HCT116 (cell line): ENCODE measurements at regions not wholly inside any gene's neighbourhood (a gene's known extent, or its start where the extent isn't known, plus 50 kb on each side); places are given as distances from the start of the nearest gene placed in this dataset.

Experiments
- ATAC-seq: fragments of 200-7000 bp; cut with Tn5 transposase; 2 replicates; pipeline ENCODE4 v1.9.1; 2020; ENCODE audit warnings: mild to moderate bottlenecking, moderate library complexity
- BruUV-seq: library from RNA; stranded (reverse); fragments of 400-500 nt; replicated peaks from 2 replicates; lab custom pipeline; 2021; lab: Mats Ljungman, UMichigan
- CTCF ChIA-PET: fragments of 300-600 bp; sonication (Branson Sonifier 250); formaldehyde crosslinking; loops from one replicate; lab custom pipeline; 2021; ENCODE audit warnings: antibody characterized with exemption; lab: Charles Lee
- POLR2A ChIA-PET: fragments of 300-600, 350-600 bp; sonication (Branson Sonifier 250); formaldehyde crosslinking; loops from one replicate; lab custom pipeline; 2021; ENCODE audit warnings: antibody characterized with exemption; lab: Charles Lee
- RAD21 ChIA-PET, 2 experiments: fragments of 300-600 bp; sonication (Branson Sonifier 250); formaldehyde crosslinking; loops; one replicate each; lab custom pipeline; 2023; ENCODE audit warnings: low total read pairs in 2 of 2; ENCODE audit not compliant: uncharacterized antibody in 2 of 2, unreplicated experiment in 2 of 2, low non-redundant PET in 1 of 2; lab: Charles Lee
- DNase-seq: peaks from one replicate; pipeline ENCODE4 v3.0.0-alpha.2; 2010; ENCODE audit warnings: low read depth, low spot score
- H2AFZ ChIP-seq: fragments of 200-600 bp; shearing (Covaris generic), sonication (generic); 2 replicates; pipeline ENCODE4 v1.6.1; 2017; ENCODE audit warnings: low read depth, mixed run types, mixed read lengths, antibody characterized with exemption, low read length; ENCODE audit not compliant: poor library complexity, severe bottlenecking
- H3K27ac ChIP-seq: 2 replicates; pipeline ENCODE4 v1.5.1; 2012; ENCODE audit warnings: low read depth, low read length
- H3K27me3 ChIP-seq: fragments of 200-600 bp; sonication (generic); 2 replicates; pipeline ENCODE4 v1.6.1; 2016; ENCODE audit warnings: mixed run types, low read length, mixed read lengths; ENCODE audit not compliant: insufficient read depth
- H3K36me3 ChIP-seq, 2 experiments: fragments of 200-500 bp in 1 of 2; fragments of 200-600 bp in 1 of 2; sonication (Bioruptor generic) in 1 of 2; sonication (generic) in 1 of 2; 2 replicates each; pipeline versions ENCODE4 v1.5.1 to v1.6.1; 2014 to 2016; ENCODE audit warnings: low read length in 2 of 2, inconsistent platforms in 1 of 2, mixed read lengths in 1 of 2, mixed run types in 1 of 2; ENCODE audit not compliant: insufficient read depth in 2 of 2, control insufficient read depth in 1 of 2
- H3K4me1 ChIP-seq, 2 experiments: fragments of 200-600 bp in 1 of 2; sonication (generic) in 1 of 2; 2 replicates each; pipeline versions ENCODE4 v1.5.1 to v1.6.1; 2012 to 2017; ENCODE audit warnings: low read length in 2 of 2, inconsistent platforms in 1 of 2, mild to moderate bottlenecking in 1 of 2, mixed read lengths in 1 of 2, mixed run types in 1 of 2, moderate library complexity in 1 of 2; ENCODE audit not compliant: insufficient read depth in 2 of 2, control insufficient read depth in 1 of 2
- H3K4me2 ChIP-seq: fragments of 200-600 bp; sonication (generic); 2 replicates; pipeline ENCODE4 v1.6.1; 2017; ENCODE audit warnings: mixed run types, low read length, mixed read lengths
- H3K4me3 ChIP-seq, 2 experiments: fragments of 200-600 bp in 1 of 2; sonication (generic) in 1 of 2; replicated peaks in 1 of 2; 2 replicates each; pipeline ENCODE4 v1.5.1; 2011 to 2016; ENCODE audit warnings: low read length in 2 of 2, control low read depth in 1 of 2, low read depth in 1 of 2, mild to moderate bottlenecking in 1 of 2, mixed read lengths in 1 of 2, mixed run types in 1 of 2
- H3K79me2 ChIP-seq: fragments of 200-600 bp; sonication (generic); 2 replicates; pipeline ENCODE4 v1.6.1; 2017; ENCODE audit warnings: mild to moderate bottlenecking, mixed run types, low read length, moderate library complexity, mixed read lengths; ENCODE audit not compliant: insufficient read depth
- H3K9ac ChIP-seq: fragments of 200-600 bp; sonication (generic); 2 replicates; pipeline ENCODE4 v1.6.1; 2016; ENCODE audit warnings: low read length, mixed read lengths
- H3K9me2 ChIP-seq: fragments of 200-600 bp; sonication (generic), shearing (Covaris generic); 2 replicates; pipeline ENCODE4 v1.6.1; 2017; ENCODE audit warnings: mixed run types, mild to moderate bottlenecking, moderate library complexity; ENCODE audit not compliant: insufficient read depth
- H3K9me3 ChIP-seq, 2 experiments: fragments of 200-500 bp in 1 of 2; fragments of 200-600 bp in 1 of 2; sonication (Bioruptor generic) in 1 of 2; sonication (generic) in 1 of 2; 2 replicates each; pipeline ENCODE4 v1.6.1; 2014 to 2017; ENCODE audit warnings: low read length in 2 of 2, mixed read lengths in 2 of 2, inconsistent platforms in 1 of 2, low read depth in 1 of 2, mild to moderate bottlenecking in 1 of 2, mixed run types in 1 of 2, moderate library complexity in 1 of 2; ENCODE audit not compliant: control insufficient read depth in 1 of 2, insufficient read depth in 1 of 2
- H4K20me1 ChIP-seq: fragments of 200-600 bp; sonication (generic), shearing (Covaris generic); 2 replicates; pipeline ENCODE4 v1.6.1; 2017; ENCODE audit warnings: mixed run types, mild to moderate bottlenecking, moderate library complexity; ENCODE audit not compliant: insufficient read depth
- ATF3 ChIP-seq: IDR thresholded peaks from 2 replicates; pipeline ENCODE4 v1.6.1; 2012
- EGR1 ChIP-seq: IDR thresholded peaks from 2 replicates; pipeline ENCODE4 v1.6.1; 2012; ENCODE audit warnings: low read depth
- EZH2 ChIP-seq: fragments of 200-600 bp; sonication (generic); IDR thresholded peaks from 2 replicates; pipeline ENCODE4 v1.6.1; 2017; ENCODE audit warnings: antibody characterized with exemption, mixed run types
- EZH2phosphoT487 ChIP-seq: fragments of 200-600 bp; IDR thresholded peaks from 2 replicates; pipeline ENCODE4 v1.6.1; 2018; ENCODE audit warnings: antibody characterized with exemption, borderline replicate concordance
- POLR2A ChIP-seq: IDR thresholded peaks from 2 replicates; pipeline ENCODE4 v1.7.0; 2011; ENCODE audit warnings: borderline replicate concordance; ENCODE audit not compliant: insufficient read depth, insufficient read length; ENCODE audit errors: extremely low read depth
- RAD21 ChIP-seq: IDR thresholded peaks from 2 replicates; pipeline ENCODE4 v1.6.1; 2012; ENCODE audit warnings: low read depth, mild to moderate bottlenecking
- REST ChIP-seq: IDR thresholded peaks from 2 replicates; pipeline ENCODE4 v1.6.1; 2012; ENCODE audit warnings: low read depth
- SIN3A ChIP-seq: IDR thresholded peaks from 2 replicates; pipeline ENCODE4 v1.6.1; 2012; ENCODE audit warnings: low read depth
- TCF7L2 ChIP-seq: IDR thresholded peaks from 2 replicates; pipeline ENCODE4 v1.7.0; 2011; ENCODE audit warnings: borderline replicate concordance, inconsistent platforms; ENCODE audit not compliant: insufficient read depth, insufficient read length; ENCODE audit errors: extremely low read depth
- ZFX ChIP-seq: fragments of 450-650 bp; IDR thresholded peaks from 2 replicates; pipeline ENCODE4 v1.6.1; 2017
- intact Hi-C: fragments of 100-400 bp; cut with micrococcal nuclease; formaldehyde crosslinking; loops from 2 replicates; pipeline ENCODE4 v1.10.0; 2022

DNA sequence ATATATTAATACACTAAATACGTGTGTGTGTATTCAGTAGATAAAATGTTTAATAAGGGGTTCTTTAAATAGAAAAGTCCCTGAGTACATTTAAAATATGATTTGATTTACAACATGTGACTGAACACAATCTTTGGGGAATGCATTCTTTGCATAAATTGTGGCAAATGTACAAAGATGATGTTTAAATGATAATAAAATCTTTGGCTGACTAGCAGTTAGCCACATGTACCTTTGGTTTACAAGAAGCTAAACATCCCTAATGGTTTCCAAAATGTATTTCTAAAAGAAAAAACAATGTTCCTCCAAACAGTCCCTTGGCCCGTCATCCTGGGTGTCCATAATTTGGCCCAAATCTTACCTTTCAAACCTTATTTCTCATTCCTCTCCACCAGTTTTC lies 106.4 kb upstream of the MARK1 start:
- Histone ChIP-seq H3K27ac (no peak overlapping the region), H3K27me3 (no peaks in the 10 kb centered on the region), H4K20me1 (no peaks in the 10 kb centered on the region)
- POLR2A ChIA-PET = no interaction called here
- TF ChIP-seq EZH2 = no peak
- no peak for TF ChIP-seq TCF7L2
- TF ChIP-seq SIN3A = no peak
- no peak for TF ChIP-seq REST
- no peak for TF ChIP-seq ZFX
- TF ChIP-seq POLR2A = no peak
- no peak for TF ChIP-seq RAD21
- TF ChIP-seq, all 23 proteins: peak for 0
- intact Hi-C loops = no loop called here
- Histone ChIP-seq H3K4me1 (no peaks in the 10 kb centered on the region), H3K36me3 (no peaks in the 10 kb centered on the region), H3K9me3 (no peaks in the 10 kb centered on the region), H3K4me3 (no peak overlapping the region), H3K9me2 (no peaks in the 10 kb centered on the region), H2AFZ (no peak overlapping the region), H3K79me2 (no peaks in the 10 kb centered on the region), H3K4me2 (no peak overlapping the region), H3K9ac (no peak overlapping the region)
- CTCF ChIA-PET = no interaction called here
- BruUV-seq = no TSS peak
- ATAC-seq (no peak), DNase-seq (no peak)
- RAD21 ChIA-PET = no interaction called here

DNA sequence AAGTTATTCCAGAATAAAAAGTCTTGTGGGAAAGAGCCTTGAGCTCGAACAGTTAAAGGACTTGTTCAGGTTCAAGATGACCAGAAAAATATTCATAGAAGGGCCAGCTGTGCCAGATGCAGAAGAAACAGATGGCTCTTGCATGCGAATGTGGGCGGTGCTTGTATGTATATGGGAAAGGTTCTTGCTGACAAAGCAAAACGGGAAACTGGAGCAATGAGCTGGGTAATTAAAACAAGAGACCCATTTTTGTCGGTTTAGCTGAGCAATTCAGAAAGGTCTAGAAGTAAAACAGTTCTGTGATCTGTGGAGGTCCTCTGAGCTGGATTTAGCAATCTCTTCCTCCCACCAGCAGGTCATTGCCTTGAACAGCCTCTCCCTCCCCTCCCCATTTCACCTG lies 107.2 kb upstream of the MARK1 start:
- Histone ChIP-seq H3K27me3 (no peaks in the 10 kb centered on the region), H3K4me2 (no peak overlapping the region), H3K4me3 (no peak overlapping the region), H3K4me1 (no peaks in the 10 kb centered on the region), H3K9me2 (no peaks in the 10 kb centered on the region), H3K9ac (no peak overlapping the region), H3K27ac (no peak overlapping the region), H4K20me1 (no peaks in the 10 kb centered on the region), H3K9me3 (no peaks in the 10 kb centered on the region), H3K79me2 (no peaks in the 10 kb centered on the region), H2AFZ (no peak overlapping the region), H3K36me3 (no peaks in the 10 kb centered on the region)
- POLR2A ChIA-PET = no interaction called here
- intact Hi-C loops = no loop called here
- BruUV-seq = no TSS peak
- ATAC-seq (no peak), DNase-seq (no peak)
- CTCF ChIA-PET = no interaction called here
- RAD21 ChIA-PET = no interaction called here
- TF ChIP-seq ATF3 (no peak), SIN3A (no peak), EZH2phosphoT487 (no peak), POLR2A (no peak), RAD21 (no peak), EGR1 (no peak), REST (no peak)
